IPS-20b (cell line): ENCODE measurements at regions not wholly inside any gene's neighbourhood (a gene's known extent, or its start where the extent isn't known, plus 50 kb on each side); places are given as distances from the start of the nearest gene placed in this dataset.

Experiments used
- H3K27ac ChIP-seq: one replicate; pipeline ENCODE4 v1.5.1; 2013; ENCODE audit warnings: low read length
- H3K27me3 ChIP-seq: 2 replicates; pipeline ENCODE4 v1.6.1; 2013; ENCODE audit warnings: mild to moderate bottlenecking, low read length, inconsistent platforms; ENCODE audit not compliant: insufficient read depth
- H3K36me3 ChIP-seq: 2 replicates; pipeline ENCODE4 v1.6.1; 2013; ENCODE audit warnings: low read depth, mild to moderate bottlenecking, inconsistent platforms, low read length, moderate library complexity; ENCODE audit not compliant: insufficient read depth
- H3K4me1 ChIP-seq: 2 replicates; pipeline ENCODE4 v1.6.1; 2013; ENCODE audit warnings: mild to moderate bottlenecking, control low read depth, inconsistent platforms, low read length, moderate library complexity; ENCODE audit not compliant: insufficient read depth
- H3K4me3 ChIP-seq: 2 replicates; pipeline ENCODE4 v1.5.1; 2013; ENCODE audit warnings: mild to moderate bottlenecking, low read length, inconsistent platforms
- H3K9ac ChIP-seq: 2 replicates; pipeline ENCODE4 v1.6.1; 2013; ENCODE audit warnings: low read depth, mild to moderate bottlenecking, inconsistent platforms, low read length, moderate library complexity
- H3K9me3 ChIP-seq: 2 replicates; pipeline ENCODE4 v1.6.1; 2013; ENCODE audit warnings: mild to moderate bottlenecking, low read depth, low read length, inconsistent platforms; ENCODE audit not compliant: insufficient read depth

DNA sequence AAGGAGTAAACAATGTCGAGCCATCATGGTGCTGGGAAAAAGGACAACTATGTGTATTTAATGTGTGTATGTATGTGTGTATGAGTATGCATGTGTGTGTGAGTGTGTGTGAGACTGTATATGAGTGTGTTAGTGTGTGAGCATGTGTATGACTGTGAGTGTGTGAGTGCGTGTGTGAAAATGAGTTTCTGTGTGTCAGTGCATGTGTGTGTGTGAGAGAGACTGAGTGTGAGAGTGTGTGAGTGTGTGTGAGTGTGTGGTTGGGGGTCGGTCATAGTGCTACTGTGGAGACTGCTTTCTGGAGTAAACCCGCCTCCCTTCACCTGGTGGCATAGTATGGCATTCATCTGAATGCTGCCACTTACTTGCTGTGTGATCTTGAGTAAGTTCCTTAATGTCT lies 567.4 kb downstream of the FGF9 start:
- Histone ChIP-seq H3K4me1 (peaks cover 21% of the 10 kb centered on the region), H3K9me3 (no peaks in the 10 kb centered on the region), H3K4me3 (no peak overlapping the region), H3K27me3 (no peaks in the 10 kb centered on the region), H3K9ac (no peak overlapping the region), H3K36me3 (no peaks in the 10 kb centered on the region), H3K27ac (no peak overlapping the region)

DNA sequence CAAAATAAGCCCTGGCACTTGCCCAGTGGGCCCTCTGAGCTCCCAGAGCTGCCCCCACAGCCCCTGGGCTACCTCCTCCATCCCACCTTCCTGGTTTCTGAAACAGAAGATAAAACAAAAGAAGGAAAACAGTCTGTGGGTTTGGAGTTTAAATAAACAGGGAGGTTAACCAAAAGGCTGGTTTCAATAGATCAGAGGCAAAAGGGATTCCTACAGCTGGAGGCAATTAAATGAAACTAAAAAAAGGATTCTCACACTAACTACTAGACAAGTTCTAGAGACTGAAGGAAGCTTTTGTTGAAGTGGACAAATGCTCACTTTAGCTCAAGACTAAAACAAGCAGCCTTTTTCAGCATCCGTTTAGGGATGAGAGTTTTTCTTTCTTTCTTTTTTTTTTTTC lies 569.8 kb downstream of the FGF9 start:
- Histone ChIP-seq H3K4me1 (peaks cover 8% of the 10 kb centered on the region), H3K36me3 (no peaks in the 10 kb centered on the region), H3K27me3 (no peaks in the 10 kb centered on the region), H3K9me3 (no peaks in the 10 kb centered on the region), H3K9ac (no peak overlapping the region), H3K4me3 (no peak overlapping the region), H3K27ac (no peak overlapping the region)

DNA sequence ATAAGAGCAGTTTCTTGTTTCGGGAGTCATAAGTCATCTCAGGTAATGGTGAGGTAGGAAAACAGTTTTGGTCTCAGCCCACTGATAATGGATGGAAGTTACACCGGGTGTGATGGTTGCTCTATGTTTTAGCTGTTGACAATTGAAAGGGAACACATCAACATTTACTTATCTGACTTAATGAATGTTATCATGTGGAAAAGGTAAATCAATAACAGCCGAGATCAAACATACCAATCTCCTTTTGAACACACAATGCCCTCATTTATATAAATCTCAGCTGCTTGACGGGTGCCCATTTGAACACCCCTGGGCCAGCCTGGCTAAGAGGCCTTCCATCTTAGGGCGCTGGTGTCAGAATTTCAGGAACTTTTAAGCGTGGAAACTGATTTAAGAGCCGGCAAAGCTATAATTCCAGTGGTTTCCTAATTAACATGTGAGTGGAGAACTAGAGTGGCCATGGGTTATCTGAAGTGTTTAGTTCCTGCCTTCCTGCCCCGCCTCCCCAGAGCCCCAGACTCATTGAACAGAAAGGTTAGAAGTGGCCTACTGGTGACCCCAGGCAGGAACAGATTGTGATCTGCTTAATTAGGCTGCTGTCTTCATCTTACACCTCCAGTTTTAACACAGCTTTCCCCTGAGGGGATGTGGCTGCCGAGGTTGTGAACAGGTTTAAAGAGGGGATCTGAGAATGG lies 572.7 kb downstream of the FGF9 start:
- Histone ChIP-seq H3K27ac (no peak overlapping the region), H3K36me3 (no peaks in the 10 kb centered on the region), H3K4me3 (no peak overlapping the region), H3K4me1 (no peaks in the 10 kb centered on the region), H3K27me3 (no peaks in the 10 kb centered on the region), H3K9me3 (no peaks in the 10 kb centered on the region), H3K9ac (no peak overlapping the region)

DNA sequence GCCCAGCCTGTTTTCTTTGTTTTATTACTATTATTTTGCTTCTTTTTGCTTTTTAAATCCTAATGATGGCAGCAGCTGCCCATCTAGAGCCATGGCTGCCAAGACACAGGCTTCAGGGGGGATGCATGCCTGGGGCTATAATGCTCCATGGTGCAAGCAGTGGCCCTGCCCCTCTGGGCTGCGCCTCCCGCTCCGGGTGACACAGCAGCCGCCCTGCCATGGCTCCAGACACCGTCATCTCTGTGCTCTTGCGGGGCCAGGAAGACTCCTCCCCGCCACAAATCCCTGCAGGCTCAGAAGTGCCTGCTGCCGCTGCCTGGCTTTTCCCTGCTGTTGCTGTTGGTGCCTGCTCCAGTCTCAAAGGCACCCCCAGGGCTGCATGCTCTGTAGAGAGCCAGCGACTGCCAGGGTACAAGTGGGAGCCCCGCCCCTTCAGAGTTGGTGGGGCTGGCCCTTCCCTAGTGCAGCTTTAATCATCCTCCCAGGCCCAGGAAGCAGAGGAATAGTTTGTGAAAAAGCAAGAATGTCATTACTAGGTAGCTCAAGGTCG lies 581.5 kb downstream of the FGF9 start:
- Histone ChIP-seq H3K27me3 (no peaks in the 10 kb centered on the region), H3K4me1 (no peaks in the 10 kb centered on the region), H3K36me3 (no peaks in the 10 kb centered on the region), H3K4me3 (no peak overlapping the region), H3K27ac (no peak overlapping the region), H3K9me3 (no peaks in the 10 kb centered on the region), H3K9ac (no peak overlapping the region)

DNA sequence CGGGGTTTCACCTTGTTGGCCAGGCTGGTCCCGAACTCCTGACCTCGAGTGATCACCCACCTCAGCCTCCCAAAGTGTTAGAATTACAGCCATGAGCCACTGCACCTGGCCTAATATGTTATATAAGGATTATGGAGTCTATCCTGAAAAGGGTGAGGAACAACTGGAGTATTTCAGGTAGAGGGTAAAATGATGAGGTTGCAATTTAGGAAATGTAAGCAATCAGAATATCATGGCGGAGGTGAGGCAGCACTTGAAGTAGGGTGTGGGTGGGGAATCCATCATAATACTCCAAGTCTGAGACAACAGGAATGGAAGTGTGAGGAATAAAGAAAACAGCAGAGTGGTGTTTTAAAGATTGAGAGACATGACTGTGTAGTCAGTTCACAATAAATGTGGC lies 582.2 kb downstream of the FGF9 start:
- no peak overlapping the region for H3K4me3 ChIP-seq

DNA sequence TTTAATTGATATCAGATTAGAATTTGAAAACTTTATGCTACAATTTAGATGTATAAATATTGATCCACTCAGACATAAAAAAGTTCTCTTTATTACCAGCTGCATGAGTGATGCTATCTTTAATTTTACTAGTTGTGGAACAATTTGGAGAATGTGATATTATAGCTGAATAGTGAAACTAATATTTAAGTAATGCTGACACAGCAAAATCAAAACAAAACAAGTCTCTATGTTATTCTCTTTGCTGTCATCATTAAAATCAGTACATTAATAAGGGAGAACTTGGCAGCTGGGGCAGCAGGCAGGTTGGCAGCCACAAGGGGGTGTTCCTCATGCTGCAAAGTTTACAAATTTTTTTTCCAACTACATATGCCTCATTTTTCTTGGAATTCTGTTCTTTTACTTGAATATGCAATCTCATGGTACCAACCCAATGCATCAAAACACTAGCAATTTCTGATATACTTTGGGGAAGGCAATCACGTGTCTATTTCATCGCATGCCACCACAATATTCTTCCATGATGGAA lies 585.3 kb downstream of the FGF9 start:
- no peak overlapping the region for H3K9ac ChIP-seq

More for the DNA sequence above, 582.2 kb downstream of the FGF9 start:
- no peaks in the 10 kb centered on the region for H3K4me1 ChIP-seq
- no peak overlapping the region for H3K27ac ChIP-seq
- H3K36me3 ChIP-seq = no peaks in the 10 kb centered on the region
- no peaks in the 10 kb centered on the region for H3K27me3 ChIP-seq
- no peak overlapping the region for H3K9ac ChIP-seq
- no peaks in the 10 kb centered on the region for H3K9me3 ChIP-seq

DNA sequence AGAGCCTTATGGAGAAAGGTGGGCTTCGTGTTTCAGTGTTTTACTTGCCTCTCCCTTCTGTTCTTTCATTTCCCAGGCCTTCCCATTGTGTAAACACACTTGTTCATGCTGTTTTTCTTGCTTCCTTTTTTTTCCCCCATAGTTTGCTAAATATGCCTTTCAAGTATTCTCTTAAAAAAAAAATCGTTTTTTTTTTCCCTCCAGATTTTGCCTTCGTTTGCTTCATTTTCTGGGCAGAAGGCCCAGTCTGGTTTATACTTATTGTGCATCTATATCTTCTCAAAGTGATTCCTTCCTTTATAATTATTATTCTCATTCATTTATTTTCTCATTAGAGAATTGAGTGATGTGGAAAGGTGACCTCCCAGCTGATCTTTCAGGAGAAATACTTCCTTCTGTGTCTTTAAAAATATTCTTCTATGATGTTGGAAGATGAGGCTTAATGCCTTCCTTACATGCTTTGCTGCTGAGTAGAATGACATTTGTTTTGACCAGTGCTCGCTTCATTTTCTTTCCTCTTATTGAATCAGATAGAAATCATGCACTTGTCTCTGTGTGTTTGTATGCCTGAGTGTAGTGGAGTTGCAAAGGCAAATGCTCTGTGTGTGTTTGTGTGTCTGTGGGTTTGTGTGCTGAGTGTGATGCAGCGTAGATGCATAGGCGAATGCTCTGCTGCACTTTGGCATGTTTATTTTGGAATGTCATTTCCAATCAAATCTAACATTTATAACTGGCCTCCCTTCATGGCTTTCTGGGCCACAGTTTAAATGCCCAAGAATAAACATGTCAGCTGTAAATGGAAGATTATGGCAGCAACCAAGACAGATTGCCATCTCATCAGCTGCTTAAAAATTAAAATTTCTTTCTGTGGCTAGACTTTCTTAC lies 591.4 kb downstream of the FGF9 start:
- Histone ChIP-seq H3K9me3 (no peaks in the 10 kb centered on the region), H3K4me3 (no peak overlapping the region), H3K36me3 (no peaks in the 10 kb centered on the region), H3K9ac (no peak overlapping the region), H3K4me1 (no peaks in the 10 kb centered on the region), H3K27me3 (no peaks in the 10 kb centered on the region), H3K27ac (no peak overlapping the region)

More for the DNA sequence above, 585.3 kb downstream of the FGF9 start:
- Histone ChIP-seq H3K36me3 (no peaks in the 10 kb centered on the region), H3K4me1 (no peaks in the 10 kb centered on the region), H3K27me3 (no peaks in the 10 kb centered on the region), H3K9me3 (no peaks in the 10 kb centered on the region), H3K4me3 (no peak overlapping the region), H3K27ac (no peak overlapping the region)

DNA sequence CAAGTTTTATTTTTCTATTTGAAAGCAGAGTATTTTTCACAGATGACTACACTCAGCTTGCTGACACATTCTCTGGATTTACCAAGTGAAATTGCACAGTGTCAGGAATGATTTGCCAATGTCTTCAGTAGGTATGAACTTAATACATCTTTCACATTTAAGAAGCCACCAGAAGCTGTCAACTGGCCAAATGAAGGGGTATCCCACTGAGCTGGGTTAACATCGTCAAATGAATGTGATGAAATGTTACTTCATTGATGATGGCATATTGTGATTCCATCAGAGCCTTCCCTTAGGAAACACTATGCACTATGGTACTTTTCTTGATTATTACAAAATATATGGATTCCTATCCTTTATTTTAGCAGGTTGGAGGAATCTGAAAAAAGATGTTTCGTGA lies 592.3 kb downstream of the FGF9 start:
- no peaks in the 10 kb centered on the region for H3K27me3 ChIP-seq
- no peak overlapping the region for H3K27ac ChIP-seq
- H3K4me1 ChIP-seq = no peaks in the 10 kb centered on the region
- no peaks in the 10 kb centered on the region for H3K36me3 ChIP-seq
- H3K9me3 ChIP-seq = no peaks in the 10 kb centered on the region
- H3K4me3 ChIP-seq = no peak overlapping the region
- no peak overlapping the region for H3K9ac ChIP-seq

DNA sequence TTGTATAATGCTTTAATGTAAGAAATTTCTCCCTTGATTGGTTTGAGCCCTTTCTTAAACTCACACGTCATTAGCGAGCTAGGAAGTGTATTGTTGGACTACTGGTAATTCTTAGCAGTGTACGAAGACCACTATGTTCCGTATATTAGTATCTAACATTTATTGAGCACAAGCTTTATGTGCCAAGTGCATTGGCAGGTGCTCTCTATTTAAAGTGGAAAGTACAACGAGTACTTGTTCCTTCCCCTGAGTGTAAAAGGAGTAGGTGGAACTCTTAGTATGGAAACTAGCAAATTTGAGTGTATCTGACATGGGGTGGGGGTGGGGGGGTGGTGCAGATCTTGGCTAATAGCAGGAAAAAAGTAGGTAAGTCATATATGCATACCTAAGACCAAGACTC lies 594.7 kb downstream of the FGF9 start:
- no peak overlapping the region for H3K9ac ChIP-seq
- no peaks in the 10 kb centered on the region for H3K36me3 ChIP-seq
- H3K27me3 ChIP-seq = no peaks in the 10 kb centered on the region
- H3K4me3 ChIP-seq = no peak overlapping the region
- H3K27ac ChIP-seq = no peak overlapping the region
- H3K4me1 ChIP-seq = no peaks in the 10 kb centered on the region
- no peaks in the 10 kb centered on the region for H3K9me3 ChIP-seq

DNA sequence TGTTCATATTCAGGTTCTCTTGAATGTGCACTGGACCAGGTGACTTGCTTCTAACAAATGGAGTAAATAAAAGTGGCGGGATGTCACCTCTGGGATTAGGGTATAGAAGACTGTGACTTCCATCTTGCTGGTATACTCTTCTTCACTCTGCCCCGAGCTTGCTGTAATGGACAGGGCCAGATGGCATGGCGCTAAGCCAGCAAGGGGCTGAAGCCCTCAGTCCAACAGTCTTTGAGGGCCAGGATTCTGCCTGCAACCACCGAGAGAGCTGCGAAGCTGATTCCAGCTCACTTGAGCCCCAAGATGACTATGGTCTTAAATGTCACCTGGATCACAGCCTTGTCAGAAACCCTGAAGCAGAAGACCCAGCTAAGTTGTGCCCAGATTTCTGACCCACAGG lies 600.0 kb downstream of the FGF9 start:
- H3K36me3 ChIP-seq = no peaks in the 10 kb centered on the region
- H3K4me3 ChIP-seq = no peak overlapping the region
- no peaks in the 10 kb centered on the region for H3K27me3 ChIP-seq
- H3K9me3 ChIP-seq = no peaks in the 10 kb centered on the region
- H3K9ac ChIP-seq = no peak overlapping the region
- no peak overlapping the region for H3K27ac ChIP-seq
- no peaks in the 10 kb centered on the region for H3K4me1 ChIP-seq

DNA sequence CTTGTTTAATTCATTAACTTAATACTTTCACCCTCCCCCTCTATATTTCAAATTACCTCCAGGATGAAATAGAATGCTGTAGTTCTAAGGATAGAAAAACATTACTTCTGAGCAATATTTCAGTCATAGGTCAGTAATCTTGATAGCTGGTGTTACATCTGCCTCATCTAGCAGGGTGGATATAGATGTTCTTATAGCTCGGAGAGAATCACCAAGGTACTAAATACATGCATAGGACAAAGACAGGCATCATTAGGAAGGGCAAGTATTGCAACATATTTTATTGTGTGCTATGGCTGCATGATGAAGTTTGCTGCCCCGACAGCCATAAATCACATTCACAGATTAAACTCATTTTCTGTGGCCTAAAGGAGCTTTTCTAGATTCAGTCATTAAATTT lies 601.0 kb downstream of the FGF9 start:
- no peaks in the 10 kb centered on the region for H3K27me3 ChIP-seq
- no peak overlapping the region for H3K9ac ChIP-seq
- H3K4me1 ChIP-seq = no peaks in the 10 kb centered on the region
- H3K4me3 ChIP-seq = no peak overlapping the region
- no peaks in the 10 kb centered on the region for H3K36me3 ChIP-seq
- no peaks in the 10 kb centered on the region for H3K9me3 ChIP-seq
- H3K27ac ChIP-seq = no peak overlapping the region

DNA sequence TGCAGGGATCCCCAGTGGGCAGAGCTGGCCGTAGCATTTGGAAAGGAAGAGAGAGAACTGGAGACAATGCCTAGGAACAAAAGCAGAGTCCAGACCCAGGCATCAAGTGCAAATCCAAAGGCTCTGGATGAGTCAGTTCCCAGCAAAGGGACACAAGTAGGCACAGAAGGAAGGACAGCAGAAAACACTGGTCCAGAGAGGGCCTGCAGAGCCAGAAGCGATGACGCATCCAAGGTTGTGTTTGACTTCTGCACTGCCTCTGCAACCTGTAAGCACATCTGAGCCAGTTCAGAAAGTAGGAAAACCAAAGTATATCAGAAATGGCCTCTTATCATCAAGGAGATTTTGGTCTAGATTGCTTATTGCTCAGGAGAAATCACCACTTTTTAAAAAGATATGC lies 604.5 kb downstream of the FGF9 start:
- Histone ChIP-seq H3K4me3 (no peak overlapping the region), H3K9me3 (no peaks in the 10 kb centered on the region), H3K27ac (no peak overlapping the region), H3K9ac (no peak overlapping the region), H3K27me3 (no peaks in the 10 kb centered on the region), H3K36me3 (no peaks in the 10 kb centered on the region), H3K4me1 (no peaks in the 10 kb centered on the region)
